Lower leg skin (tissue), 3 donors: ENCODE measurements at regions not wholly inside any gene's neighbourhood (a gene's known extent, or its start where the extent isn't known, plus 50 kb on each side); places are given as distances from the start of the nearest gene placed in this dataset.

Experiments used
- CTCF ChIP-seq, 3 donors: fragments of 450-650 bp; IDR thresholded peaks; one replicate each; pipeline ENCODE4 v1.5.1; 2016; ENCODE audit warnings: antibody characterized with exemption in 3 of 3, mild to moderate bottlenecking in 3 of 3, moderate library complexity in 2 of 3
- POLR2A ChIP-seq, 2 donors: fragments of 450-650 bp; IDR thresholded peaks; one replicate each; pipeline ENCODE4 v1.6.1; 2016 to 2017; ENCODE audit warnings: antibody characterized with exemption in 2 of 2, mild to moderate bottlenecking in 1 of 2, moderate library complexity in 1 of 2

DNA sequence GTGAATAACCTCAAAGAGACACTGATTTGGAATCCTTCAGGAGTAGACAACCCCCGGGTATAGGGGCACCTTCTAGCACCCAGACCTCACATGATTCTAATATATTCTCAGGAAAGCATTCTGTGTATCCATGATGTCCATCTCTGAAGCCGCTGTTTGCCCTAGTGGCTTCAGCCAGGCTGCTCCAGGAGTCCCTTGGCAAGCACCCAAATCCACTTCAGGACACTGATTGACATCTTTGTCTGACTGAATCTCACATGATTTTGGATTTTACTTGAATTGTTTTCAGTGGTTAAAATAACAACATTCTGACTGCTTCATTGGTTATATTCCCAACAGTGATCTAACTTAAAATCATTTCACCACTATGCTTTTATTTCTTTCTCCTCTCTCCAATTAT is 390.5 kb upstream of the CLEC14A start:
- TF ChIP-seq CTCF (IDR thresholded peaks at IDR 0.05) (no peak), POLR2A (IDR thresholded peaks at IDR 0.05) (no peak)
